Astrocyte of the spinal cord (primary cell): ENCODE measurements at regions not wholly inside any gene's neighbourhood (a gene's known extent, or its start where the extent isn't known, plus 50 kb on each side); places are given as distances from the start of the nearest gene placed in this dataset.

Experiments
- DNase-seq: peaks from one replicate; pipeline ENCODE4 v3.0.0; 2011; ENCODE audit warnings: low read depth, low spot score
- H3K4me3 ChIP-seq: 2 replicates; pipeline ENCODE4 v1.5.1; 2011; ENCODE audit warnings: low read depth, mild to moderate bottlenecking, low read length, moderate library complexity
- CTCF ChIP-seq: IDR thresholded peaks from 2 replicates; pipeline ENCODE4 v1.5.1; 2012; ENCODE audit warnings: low read depth, mild to moderate bottlenecking, low read length, inconsistent platforms
- in situ Hi-C: cut with HindIII; loops from 2 replicates; pipeline ENCODE4 v1.10.0; 2017; ENCODE audit warnings: low sequenced_read_pairs

GRCh38 chr22:26977741-26978376, 320.5 kb downstream of the MIAT start:
- in situ Hi-C loops, result no loop called here
- DNase-seq, result no peak
- H3K4me3 ChIP-seq, result no peak overlapping the region
- no peak for TF ChIP-seq CTCF

- TF ChIP-seq CTCF, result no peak
- in situ Hi-C loops, result no loop called here
- peak; percentile 1 for DNase-seq
- H3K4me3 ChIP-seq, result no peak overlapping the region
These were observed 321.9 kb downstream of the MIAT start for GRCh38 chr22:26979294-26979693.

- DNase-seq, result no peak
- H3K4me3 ChIP-seq, result no peak overlapping the region
- no peak for TF ChIP-seq CTCF
- in situ Hi-C loops, result no loop called here
These were observed 323.7 kb downstream of the MIAT start for GRCh38 chr22:26981111-26981510.

GRCh38 chr22:26981541-26981940, 324.2 kb downstream of the MIAT start:
- DNase-seq, result no peak
- H3K4me3 ChIP-seq, result no peak overlapping the region
- no peak for TF ChIP-seq CTCF
- in situ Hi-C loops, result no loop called here

GRCh38 chr22:26983311-26983710, 325.9 kb downstream of the MIAT start:
- TF ChIP-seq CTCF, result no peak
- H3K4me3 ChIP-seq, result no peak overlapping the region
- in situ Hi-C loops, result no loop called here
- no peak for DNase-seq

- no peak for DNase-seq
- in situ Hi-C loops, result no loop called here
- no peak for TF ChIP-seq CTCF
- no peak overlapping the region for H3K4me3 ChIP-seq
These were observed 327.8 kb downstream of the MIAT start for GRCh38 chr22:26985206-26985605.
